GM18511 (cell line): ENCODE measurements at regions not wholly inside any gene's neighbourhood (a gene's known extent, or its start where the extent isn't known, plus 50 kb on each side); places are given as distances from the start of the nearest gene placed in this dataset.

ENCODE experiments used
- ATAC-seq: cut with Tn5 transposase; IDR thresholded peaks from one replicate; pipeline ENCODE4 v1.9.1; 2021; ENCODE audit warnings: mild to moderate bottlenecking, moderate library complexity; ENCODE audit not compliant: unreplicated experiment

DNA sequence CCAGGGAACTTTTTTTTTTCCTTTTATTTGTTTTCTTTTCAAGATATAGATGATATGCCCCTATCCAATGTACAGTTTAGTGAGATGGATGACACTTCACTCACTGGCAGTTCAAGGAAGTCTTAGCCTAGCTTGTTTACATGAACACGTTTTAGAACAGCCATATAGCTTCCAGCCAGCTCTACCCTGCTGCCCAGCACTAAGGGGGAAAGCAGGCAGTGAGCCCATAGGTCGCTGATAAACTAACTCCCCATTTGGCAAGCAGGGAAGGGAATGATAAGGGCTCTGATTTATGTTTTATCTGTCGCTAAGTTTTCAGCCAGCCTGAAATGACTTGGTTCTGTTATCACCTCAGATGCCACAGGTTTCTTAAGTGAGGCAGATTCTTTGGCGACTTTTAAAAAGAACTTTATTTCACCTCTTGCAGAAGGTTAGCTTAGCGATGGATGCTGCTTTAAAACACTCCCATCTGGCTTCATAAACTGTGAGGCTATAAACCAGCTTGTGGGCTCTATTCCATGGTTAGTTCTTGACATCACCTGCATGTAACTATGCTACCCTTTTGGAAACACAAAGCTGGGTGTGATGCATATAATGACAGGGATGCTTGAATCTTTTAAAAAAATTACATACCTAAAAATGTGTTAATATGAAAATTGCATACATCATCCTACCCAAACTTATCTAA lies 348.4 kb downstream of the FBXO8 start:
- ATAC-seq: no peak

DNA sequence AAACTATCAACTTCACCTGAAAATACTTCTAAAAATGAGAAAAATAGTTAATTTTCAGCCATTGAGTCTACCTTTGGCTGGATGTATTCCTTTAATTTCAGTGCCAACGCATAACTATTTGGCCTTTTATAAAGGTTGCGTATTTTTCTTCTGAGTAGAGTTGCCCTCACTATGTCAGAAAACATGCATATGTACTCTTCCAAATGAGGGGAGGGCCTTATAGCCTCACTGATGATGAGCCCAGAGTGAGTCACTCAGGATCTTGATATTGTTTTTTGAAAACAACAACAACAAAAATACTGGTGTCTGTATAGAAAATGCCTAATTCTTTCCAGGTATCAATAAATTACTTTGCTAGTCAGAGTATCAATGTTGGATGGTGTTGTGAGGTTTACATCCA lies 349.3 kb downstream of the FBXO8 start:
- ATAC-seq: no peak

DNA sequence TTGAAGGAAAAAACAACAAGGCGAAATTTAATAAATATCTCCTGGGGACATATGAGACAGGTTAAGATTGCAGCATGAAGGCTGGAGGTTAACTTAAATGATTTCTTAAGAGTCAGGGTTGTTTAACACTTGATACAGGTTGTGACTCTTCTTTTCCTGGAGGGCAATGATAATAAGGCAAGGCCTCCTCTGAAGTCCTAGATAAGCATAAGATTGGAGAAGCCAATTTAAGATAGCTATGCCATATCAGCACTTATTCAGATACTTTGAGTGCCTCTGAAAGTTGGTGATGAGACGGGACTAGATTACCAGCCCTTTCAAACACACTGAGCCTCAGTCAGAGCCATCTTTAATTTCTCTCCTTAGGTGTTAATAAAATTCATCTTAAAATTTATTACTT lies 350.8 kb downstream of the FBXO8 start:
- ATAC-seq: no peak

DNA sequence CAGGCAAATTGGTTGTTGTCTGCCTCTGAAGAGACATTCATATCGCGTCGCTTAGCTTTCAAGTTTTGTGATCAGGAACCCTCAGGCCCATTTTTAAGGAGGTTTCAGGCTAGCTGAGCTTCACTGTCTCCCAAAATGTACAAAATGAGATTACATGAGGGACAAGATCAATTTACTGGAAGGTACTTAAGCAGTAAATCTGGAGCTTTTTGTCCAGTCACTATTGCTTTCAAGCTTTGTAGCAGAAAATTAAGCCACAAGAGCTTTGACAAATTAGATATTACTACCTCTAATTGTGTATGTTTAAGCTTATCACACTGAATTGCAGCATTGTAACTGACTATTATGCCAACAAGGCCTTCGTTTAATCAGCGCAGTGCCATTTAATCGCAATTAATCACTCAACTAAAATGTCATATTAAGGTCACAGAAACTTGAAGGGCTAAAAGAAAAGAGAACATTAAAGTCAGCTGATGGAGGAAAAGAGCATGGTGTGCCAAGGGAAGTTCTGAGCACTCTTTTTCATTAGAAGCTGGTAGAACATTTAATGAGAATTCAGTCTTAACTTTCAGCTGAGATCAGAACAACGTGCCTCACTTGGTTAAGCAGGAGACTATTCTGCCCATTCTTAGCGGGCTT lies 353.0 kb downstream of the FBXO8 start:
- ATAC-seq: no peak

DNA sequence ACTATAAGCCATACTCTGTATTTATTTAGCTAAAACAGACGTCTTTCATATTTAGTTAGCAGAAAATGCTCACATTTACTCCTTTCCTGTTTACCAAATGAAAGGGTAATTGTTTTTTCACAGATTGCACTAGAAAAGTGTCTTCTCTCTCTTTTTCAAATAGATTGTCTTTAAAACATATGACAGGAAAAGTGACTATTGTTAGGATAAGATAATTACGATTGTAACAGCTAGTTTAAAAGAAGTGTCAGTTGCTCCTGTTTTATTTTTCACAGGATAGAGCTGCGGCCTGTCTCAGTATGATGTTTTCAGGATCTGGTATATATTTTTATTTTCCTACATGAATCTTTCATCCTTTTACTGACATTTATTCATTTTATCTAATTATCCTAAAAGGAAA lies 353.5 kb downstream of the FBXO8 start:
- ATAC-seq: no peak

DNA sequence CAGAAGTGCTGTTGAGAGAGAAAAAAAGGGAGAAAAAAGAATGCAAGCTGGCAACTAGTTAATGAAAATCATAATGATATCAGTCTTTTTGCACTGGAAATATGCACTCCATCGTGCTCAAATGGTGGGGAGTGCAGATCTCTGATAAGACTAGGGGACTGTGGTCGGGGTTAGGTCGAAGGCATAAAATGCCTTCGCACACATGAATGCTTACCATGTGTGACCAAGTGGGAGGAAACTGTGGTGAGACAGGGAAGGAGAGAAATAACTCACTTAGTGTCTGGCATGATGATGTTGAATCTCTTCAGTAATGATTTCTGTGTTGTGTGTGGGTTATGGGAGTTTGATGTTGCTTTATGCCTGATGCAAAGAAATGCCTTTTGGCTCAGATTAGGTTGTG lies 358.9 kb downstream of the FBXO8 start:
- ATAC-seq: peak; percentile 68

DNA sequence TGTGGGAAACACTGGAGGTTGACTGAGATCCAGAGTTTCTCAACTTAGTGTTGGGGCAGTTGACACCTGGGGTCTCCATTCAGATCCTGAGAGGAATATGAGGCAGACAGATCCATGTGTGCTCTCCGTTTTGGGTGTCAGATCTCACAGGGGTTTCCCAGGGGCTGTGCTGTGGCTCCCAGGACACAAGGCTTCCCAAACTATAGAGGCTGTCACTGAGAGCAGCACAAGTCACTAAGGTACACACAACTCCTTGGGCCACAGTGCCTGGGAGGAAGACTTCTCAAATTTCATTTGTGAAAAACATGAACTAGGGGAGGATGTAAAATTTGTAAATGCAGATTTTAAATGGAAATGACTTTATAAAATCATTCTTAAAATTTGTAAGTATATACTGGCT lies 363.6 kb downstream of the FBXO8 start:
- ATAC-seq: no peak

DNA sequence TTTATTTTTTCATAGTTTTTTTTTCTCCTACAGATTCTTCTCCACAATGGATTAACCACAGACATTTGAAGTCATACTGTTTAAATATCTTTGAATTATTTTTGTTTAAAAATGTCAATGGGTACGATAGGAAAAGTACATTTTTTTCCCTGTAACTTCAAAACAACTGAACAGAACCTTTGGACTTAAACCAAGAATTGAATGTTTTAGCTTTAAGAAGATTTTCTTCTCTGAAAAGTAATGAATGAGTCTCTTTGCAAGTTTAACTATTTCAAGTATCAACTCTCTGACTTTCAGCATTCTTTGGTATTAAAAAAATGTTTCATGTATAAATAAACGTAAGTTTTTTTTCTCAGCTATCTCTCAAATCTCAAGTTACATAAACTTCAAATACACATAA lies 364.3 kb downstream of the FBXO8 start:
- ATAC-seq: no peak

DNA sequence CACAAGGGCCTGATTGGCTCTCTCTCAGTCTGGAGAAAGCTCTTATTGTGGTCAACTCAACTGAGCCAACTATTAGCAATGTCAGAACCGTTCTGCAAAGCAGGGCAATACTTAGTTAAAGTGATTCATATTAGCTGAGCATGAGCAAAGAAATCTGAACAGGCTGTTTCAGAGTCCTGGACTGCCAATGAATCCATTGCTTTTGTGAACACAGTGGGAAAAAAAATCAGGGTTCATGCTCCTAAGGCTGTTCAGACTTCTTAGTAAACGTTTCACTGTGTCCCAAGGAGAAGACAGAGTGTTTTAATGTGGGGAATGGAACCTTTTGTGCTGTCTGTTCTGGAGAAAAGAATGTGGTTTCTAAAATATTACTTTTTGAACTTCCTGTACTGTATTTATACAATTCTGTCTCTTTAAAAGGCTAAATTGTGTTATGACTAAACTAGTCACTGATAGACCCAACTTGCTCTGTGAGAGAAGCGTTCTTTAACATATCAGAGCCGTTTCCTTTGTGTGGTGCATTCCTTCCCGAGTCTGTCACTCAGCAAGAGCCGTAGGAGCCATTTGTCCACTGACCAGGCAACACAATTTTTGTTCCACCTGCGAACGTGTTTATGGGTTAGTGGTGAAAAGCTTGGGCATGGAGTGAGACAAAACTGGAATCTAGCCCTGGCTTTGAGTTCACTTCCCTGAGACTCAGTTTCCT lies 366.1 kb downstream of the FBXO8 start:
- no peak for ATAC-seq

DNA sequence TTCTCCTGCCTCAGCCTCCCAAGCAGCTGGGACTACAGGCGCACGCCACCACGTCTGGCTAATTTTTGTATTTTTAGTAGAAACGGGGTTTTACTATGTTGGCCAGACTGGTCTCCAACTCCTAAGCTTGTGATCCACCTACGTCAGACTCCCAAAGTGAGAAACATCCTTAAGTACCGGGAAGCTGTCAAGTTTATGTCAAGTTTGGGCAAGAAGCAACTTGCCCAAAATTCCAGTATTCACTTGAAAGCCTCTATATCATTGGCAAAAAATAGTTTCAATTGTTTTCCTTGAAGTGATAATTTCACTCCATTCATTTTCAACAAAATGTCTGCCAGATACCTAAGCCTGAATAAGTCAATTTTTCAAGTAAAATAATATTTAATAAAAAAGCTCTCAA lies 370.0 kb downstream of the FBXO8 start:
- no peak for ATAC-seq

DNA sequence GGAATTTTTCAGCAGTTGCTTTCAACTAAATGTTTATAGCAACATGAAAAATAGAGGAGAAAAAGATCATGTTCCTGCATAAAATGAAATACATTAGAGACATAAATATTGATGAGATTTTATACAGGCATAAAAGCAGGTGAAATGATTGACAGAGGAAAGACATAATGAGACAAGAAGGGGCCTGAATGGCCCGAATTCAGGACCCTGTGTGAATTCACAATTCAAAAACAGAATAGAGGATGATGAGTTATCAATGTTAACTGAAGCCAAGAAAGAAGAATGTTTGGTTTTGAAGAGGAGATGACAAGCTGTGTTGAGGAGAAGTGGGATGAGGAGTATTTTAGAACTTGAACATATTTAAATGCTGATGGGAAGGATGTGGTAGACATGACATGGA lies 371.1 kb downstream of the FBXO8 start:
- no peak for ATAC-seq

DNA sequence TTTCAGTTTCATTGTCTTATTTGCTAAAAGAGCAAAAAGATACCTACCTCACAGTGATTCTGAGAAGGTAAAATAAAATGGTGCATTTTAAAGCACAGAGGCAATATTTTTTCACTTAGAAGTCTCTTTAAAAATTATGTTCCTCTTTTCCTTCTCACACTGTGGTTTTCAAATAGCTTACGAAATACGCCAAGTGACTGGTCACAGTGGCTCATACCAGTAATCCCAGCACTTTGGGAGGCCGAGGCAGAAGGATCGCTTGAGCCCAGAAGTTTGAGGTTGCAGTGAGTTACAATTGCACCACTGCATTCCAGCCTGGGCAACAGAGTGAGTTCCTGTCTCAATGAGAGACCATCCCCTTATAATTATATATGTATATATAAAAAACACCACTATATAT lies 372.6 kb downstream of the FBXO8 start:
- ATAC-seq: no peak

DNA sequence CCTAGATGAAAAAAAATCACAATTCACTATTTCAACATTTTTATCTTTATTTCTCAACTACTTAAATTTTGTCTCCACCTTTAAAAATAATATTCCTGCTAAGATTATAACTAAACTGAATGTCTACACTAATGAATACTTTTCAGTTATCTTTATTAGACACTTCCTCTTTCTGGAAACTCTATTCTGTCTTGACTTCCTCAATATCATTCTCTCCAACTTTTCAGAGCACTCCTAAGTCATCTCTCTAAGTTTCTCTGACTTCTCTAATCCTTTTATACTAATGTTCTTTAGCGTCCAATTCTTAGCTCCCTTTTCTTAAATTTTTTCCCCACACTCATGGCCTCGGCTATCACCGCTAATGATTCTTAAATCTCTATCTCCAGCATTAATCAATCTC lies 374.2 kb downstream of the FBXO8 start:
- ATAC-seq: no peak

DNA sequence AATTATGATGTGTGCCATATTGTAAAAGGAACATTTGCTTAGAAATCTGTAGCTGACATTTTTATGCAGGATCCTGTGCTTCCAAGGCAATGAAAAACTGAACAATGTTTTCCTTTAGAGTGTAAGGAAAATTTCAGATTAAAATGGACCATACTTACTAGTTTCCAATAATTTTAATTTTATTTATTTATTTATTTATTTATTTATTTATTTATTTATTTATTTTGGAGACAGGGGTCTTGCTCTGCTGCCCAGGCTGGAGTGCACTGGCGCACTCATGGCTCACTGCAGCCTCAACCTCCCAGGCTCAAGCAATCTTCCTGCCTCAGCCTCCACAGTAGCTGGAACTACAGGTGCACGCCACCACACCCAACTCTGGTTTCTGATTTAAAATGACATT lies 369.8 kb upstream of the HAND2 start:
- no peak for ATAC-seq

DNA sequence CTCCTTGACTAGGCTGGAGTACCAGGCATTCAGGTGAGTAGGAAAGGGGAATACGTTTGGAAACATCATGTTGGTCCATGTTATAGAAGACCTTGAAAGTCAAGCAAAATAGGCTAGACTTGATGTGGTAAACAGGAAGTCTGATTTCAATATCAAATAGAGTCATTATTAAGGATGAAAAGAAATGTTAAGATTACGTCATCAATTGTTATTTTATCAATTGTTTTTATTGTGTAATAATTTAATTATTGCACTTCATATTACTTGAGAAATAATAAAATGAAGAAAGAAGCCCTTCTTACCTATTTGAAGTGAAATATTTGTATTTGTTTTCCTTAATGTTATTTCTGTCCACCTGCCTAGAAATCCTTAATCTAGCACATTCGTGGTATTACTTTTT lies 361.0 kb upstream of the HAND2 start:
- no peak for ATAC-seq

DNA sequence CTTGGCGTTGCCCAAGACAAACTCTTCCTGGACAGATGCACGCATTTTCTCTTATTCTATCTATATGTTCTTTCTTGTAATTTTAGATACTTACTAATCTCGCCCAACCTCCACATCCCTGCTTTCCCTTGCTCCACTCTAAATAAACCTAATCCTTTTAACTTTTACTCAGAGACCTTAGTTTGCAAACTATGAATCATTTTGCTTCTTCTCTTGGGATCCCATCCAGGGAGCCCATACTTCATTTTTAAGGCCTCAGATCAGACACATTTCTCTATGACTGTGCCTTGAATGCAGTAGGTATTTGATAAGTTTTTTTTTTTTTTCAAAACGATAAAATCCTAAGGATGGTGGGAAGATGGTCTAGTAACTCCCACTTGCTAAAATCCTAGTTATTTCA lies 353.8 kb upstream of the HAND2 start:
- no peak for ATAC-seq

DNA sequence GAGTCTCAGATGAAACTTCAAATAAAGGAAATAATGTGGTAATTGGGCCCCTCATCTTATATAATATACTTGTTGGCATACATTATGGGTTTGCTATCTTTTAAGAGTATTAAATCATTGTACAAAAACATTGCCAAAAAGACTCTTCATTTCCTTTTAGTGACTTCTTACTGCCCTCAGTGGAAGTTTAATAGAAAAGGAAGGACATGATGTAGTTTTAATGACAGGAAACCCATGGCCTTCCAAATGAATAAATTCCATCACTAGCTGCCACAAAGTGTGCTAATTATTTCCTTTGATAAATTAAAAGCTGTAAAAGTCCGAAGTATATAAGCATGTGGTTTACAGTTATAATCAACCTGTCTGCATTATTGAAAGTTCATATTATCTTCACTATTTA lies 350.9 kb upstream of the HAND2 start:
- no peak for ATAC-seq

DNA sequence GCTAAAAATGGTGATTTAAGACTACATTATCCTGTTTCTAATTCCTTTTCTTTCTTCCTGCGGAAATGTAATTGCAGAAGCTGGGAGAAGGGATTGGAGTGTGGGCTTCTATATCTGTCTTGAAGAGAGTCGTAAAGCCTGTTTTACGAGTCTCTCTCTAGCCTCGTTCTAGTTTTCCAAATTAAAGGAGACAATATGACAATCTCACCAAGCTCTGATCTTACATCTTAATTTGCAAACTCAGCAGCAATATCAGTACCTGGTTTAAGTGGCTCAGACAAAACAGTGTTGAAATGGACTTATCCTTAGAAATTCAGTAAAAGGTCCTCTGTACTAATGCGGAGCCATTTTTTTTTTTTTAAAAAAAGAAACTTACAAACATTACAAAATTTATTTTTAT lies 349.5 kb upstream of the HAND2 start:
- no peak for ATAC-seq

DNA sequence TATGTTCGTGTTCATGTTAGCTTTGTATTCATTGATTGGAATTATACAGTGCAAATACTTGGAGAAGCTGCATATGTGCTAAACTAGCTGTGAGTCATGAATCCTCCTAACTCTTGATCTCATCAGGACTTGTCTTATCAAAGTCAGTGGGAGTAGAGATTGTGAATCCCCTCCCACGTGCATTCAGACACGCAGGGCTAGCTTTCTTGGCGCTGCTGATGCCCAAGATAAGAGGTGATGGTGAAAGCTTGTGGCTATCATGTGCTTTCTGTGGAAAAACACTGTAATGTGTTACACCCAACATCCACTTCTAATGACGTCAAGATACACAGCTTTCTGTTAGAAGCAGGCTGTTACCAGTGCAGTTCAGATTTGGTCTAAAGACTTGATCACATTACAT lies 348.7 kb upstream of the HAND2 start:
- ATAC-seq: no peak

DNA sequence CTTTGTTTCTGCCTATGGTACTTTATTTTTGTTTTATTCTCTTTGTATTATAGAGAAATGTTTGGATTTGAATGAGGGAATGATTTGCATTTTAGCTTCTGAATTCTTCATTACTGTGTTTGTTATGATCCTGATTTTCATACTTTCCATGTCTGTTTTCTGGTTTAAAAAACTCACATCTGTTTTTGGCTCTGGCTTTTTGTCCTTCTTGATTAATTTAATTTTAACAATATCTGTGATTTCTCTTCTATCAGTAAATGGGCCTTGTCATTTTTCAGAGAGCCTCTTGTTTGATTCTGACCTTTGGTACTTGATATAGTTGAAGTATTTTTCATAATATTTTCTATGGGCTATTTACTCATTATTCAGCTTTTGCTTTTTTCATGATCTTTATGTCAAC lies 341.6 kb upstream of the HAND2 start:
- ATAC-seq: no peak

DNA sequence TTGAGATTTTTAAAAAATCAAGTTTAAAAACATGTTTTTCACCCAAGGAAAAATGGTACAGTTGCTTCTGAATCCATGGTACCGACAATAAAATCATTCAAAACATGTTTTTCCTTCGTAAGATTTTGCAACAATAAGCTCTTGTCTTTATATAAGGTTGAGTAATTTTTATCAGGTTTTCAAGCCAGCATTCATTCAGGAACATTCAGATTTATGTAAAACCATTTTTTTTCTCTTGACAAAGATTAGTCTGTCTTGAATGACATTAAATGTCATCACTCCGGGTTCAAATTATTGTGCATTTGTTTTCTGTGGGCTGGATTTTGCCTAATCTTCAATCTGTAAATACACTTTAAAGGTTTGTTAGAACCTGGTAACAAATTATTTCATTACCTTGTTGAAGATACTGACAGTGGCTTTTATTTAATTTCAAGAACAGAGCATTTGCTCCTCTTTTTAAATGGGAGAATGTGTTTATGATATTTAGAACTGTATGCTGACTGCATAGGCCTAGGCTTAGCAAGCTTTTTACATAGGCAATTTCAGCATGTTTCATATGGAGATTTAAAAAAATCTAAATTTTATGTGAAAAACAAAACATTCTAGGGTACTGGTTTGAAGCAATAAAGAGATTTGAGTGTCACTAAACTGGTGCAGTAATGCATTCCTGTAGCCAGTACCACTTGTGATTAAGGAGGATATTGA lies 336.4 kb upstream of the HAND2 start:
- ATAC-seq: no peak

DNA sequence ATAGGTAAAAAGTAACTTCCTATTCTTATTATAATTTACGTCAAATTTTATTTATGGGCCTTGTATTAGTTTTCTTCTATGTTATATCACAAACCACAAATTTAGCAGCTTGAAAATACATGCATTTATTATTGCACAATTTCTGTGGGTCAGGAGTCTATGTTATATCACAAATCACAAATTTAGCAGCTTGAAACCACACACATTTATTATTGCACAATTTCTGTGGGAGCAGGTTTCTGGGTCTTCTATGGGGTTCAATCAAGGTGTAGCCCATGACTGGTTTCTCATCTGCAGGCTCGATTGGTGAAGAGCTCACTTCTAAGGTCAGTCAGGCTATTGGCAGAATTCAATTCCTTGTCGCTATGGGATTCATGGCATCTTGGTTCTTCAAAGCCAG lies 332.7 kb upstream of the HAND2 start:
- ATAC-seq: no peak
